Lower leg skin (tissue), 4 donors: ENCODE measurements at regions not wholly inside any gene's neighbourhood (a gene's known extent, or its start where the extent isn't known, plus 50 kb on each side); places are given as distances from the start of the nearest gene placed in this dataset.

Experiments used
- DNase-seq, 2 donors: peaks; one replicate each; pipeline ENCODE4 v3.0.0-alpha.2; 2019; ENCODE audit warnings: low spot score in 2 of 2
- H3K4me3 ChIP-seq: fragments of 200-600 bp; sonication (generic); 2 replicates; pipeline ENCODE4 v1.5.1; 2017; ENCODE audit warnings: mild to moderate bottlenecking, low read depth; ENCODE audit not compliant: poor library complexity, severe bottlenecking
- CTCF ChIP-seq, 3 donors: fragments of 450-650 bp; IDR thresholded peaks; one replicate each; pipeline ENCODE4 v1.5.1; 2016; ENCODE audit warnings: antibody characterized with exemption in 3 of 3, mild to moderate bottlenecking in 3 of 3, moderate library complexity in 2 of 3
- POLR2A ChIP-seq, 2 donors: fragments of 450-650 bp; IDR thresholded peaks; one replicate each; pipeline ENCODE4 v1.6.1; 2016 to 2017; ENCODE audit warnings: antibody characterized with exemption in 2 of 2, mild to moderate bottlenecking in 1 of 2, moderate library complexity in 1 of 2
- WGBS, 2 donors: methylation state at CpG; one replicate each; pipeline ENCODE4 v1.1.5; 2018; 5-methylcytosine and 5-hydroxymethylcytosine counted together
- intact Hi-C: fragments of 100-400 bp; cut with DNase I; formaldehyde crosslinking; loops from one replicate; pipeline ENCODE4 v1.15.0; 2023; ENCODE audit warnings: low total_unique reads

- no peak overlapping the region for H3K4me3 ChIP-seq
- DNase-seq = no peak
- TF ChIP-seq POLR2A (IDR thresholded peaks at IDR 0.05) (no peak), CTCF (IDR thresholded peaks at IDR 0.05) (no peak)
- intact Hi-C loops = no loop called here
- 59 to 62% methylated on average over 6 of the region's 6 CpGs for WGBS, 2 donors
These were observed 338.4 kb downstream of the TMEM167A start for GRCh38 chr5:82738681-82739269.

GRCh38 chr5:82735160-82735789, 341.9 kb downstream of the TMEM167A start:
- DNase-seq = no peak
- TF ChIP-seq CTCF (IDR thresholded peaks at IDR 0.05) = no peak
- TF ChIP-seq POLR2A (IDR thresholded peaks at IDR 0.05) = no peak
- H3K4me3 ChIP-seq = no peak overlapping the region
- WGBS, 2 donors = 29 to 51% methylated on average over 3 of the region's 3 CpGs
- intact Hi-C loops = no loop called here

- 56 to 57% methylated on average over 5 of the region's 5 CpGs for WGBS, 2 donors
- no peak overlapping the region for H3K4me3 ChIP-seq
- TF ChIP-seq CTCF (IDR thresholded peaks at IDR 0.05) = no peak
- TF ChIP-seq POLR2A (IDR thresholded peaks at IDR 0.05) = no peak
- intact Hi-C loops = no loop called here
- no peak for DNase-seq
These were observed 342.8 kb downstream of the TMEM167A start for GRCh38 chr5:82734347-82734746.

GRCh38 chr5:82730913-82731312, 346.3 kb downstream of the TMEM167A start:
- H3K4me3 ChIP-seq = no peak overlapping the region
- 72 to 79% methylated on average over 7 of the region's 7 CpGs for WGBS, 2 donors
- TF ChIP-seq POLR2A (IDR thresholded peaks at IDR 0.05) = no peak
- TF ChIP-seq CTCF (IDR thresholded peaks at IDR 0.05) = no peak
- no peak for DNase-seq
- intact Hi-C loops = no loop called here

GRCh38 chr5:82728926-82729702, 348.1 kb downstream of the TMEM167A start:
- H3K4me3 ChIP-seq = no peak overlapping the region
- no peak for DNase-seq
- 60 to 69% methylated on average over 9 of the region's 9 CpGs for WGBS, 2 donors
- intact Hi-C loops = no loop called here
- TF ChIP-seq CTCF (IDR thresholded peaks at IDR 0.05) = no peak
